ENCODE measurements at regions not wholly inside any gene's neighbourhood (a gene's known extent, or its start where the extent isn't known, plus 50 kb on each side); places are given as distances from the start of the nearest gene placed in this dataset.

DNA sequence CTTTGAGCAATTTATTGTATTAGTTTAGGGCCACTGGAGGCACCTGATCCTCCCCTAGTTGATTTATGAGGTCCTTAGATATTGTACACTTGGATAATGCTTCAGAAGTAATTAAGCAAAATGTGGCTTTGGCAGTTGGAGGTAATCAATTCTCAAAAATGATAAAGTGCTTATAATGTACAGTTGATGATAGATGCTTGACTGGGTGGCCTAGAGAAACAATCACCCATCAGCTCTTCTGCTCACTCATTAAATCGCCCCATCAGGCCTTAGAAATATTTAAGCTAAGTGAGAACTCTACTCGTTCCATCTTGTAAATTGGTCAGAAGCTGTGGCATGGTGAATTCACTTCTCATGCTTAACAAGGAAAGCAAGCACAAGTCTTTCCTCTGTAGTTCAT, 349.9 kb downstream of the SAMD5 start:
- DNase-seq = no peak
- Histone ChIP-seq H3K4me1 (ENCODE audit: control insufficient read depth in 1 of 2, insufficient read depth in 2 of 2, low read length in 2 of 2) (no peaks in the 10 kb centered on the region), H2AFZ (ENCODE audit: insufficient read depth, low read depth, low read length, poor library complexity, severe bottlenecking) (no peak overlapping the region), H3K27me3 (ENCODE audit: control insufficient read depth in 2 of 2, insufficient read depth in 2 of 2, low read length in 2 of 2) (no peaks in the 10 kb centered on the region), H3K9me3 (replicated peaks in 1 of 2; ENCODE audit: control insufficient read depth in 1 of 2, insufficient read depth in 1 of 2, low read length in 2 of 2) (no peaks in the 10 kb centered on the region), H4K20me1 (ENCODE audit: insufficient read depth, low read length) (no peaks in the 10 kb centered on the region), H3K27ac (ENCODE audit: low read depth in 1 of 2, low read length in 2 of 2) (no peak overlapping the region), H3K36me3 (replicated peaks in 1 of 2; ENCODE audit: control insufficient read depth in 1 of 2, insufficient read depth in 2 of 2, low read length in 2 of 2) (no peaks in the 10 kb centered on the region), H3K79me2 (ENCODE audit: insufficient read depth, low read length) (no peaks in the 10 kb centered on the region), H3K4me3 (replicated peaks in 1 of 3; ENCODE audit: low read depth in 2 of 3, low read length in 3 of 3) (no peak overlapping the region), H3K4me2 (replicated peaks; ENCODE audit: extremely low read depth, low read length, poor library complexity, severe bottlenecking) (no peak overlapping the region), H3K9ac (ENCODE audit: insufficient read depth, low read length, poor library complexity, severe bottlenecking) (no peak overlapping the region)
- Mint-ChIP-seq H3K27me3 (ENCODE audit: low read depth in 3 of 3) (no peaks in the 10 kb centered on the region), H3K4me1 (no peaks in the 10 kb centered on the region), H3K27ac (no peak overlapping the region), H3K36me3 (no peaks in the 10 kb centered on the region), H3K4me3 (no peak overlapping the region), H3K9me3 (peaks cover 0 to 3% (median 1%) of the 10 kb centered on the region in 7 donors)
- intact Hi-C loops (cut with micrococcal nuclease) = no loop called here
- WGBS (ENCODE audit: insufficient coverage) = no CpG with 5 or more reads among the region's 2 CpGs
- TF ChIP-seq, protein P1, sequence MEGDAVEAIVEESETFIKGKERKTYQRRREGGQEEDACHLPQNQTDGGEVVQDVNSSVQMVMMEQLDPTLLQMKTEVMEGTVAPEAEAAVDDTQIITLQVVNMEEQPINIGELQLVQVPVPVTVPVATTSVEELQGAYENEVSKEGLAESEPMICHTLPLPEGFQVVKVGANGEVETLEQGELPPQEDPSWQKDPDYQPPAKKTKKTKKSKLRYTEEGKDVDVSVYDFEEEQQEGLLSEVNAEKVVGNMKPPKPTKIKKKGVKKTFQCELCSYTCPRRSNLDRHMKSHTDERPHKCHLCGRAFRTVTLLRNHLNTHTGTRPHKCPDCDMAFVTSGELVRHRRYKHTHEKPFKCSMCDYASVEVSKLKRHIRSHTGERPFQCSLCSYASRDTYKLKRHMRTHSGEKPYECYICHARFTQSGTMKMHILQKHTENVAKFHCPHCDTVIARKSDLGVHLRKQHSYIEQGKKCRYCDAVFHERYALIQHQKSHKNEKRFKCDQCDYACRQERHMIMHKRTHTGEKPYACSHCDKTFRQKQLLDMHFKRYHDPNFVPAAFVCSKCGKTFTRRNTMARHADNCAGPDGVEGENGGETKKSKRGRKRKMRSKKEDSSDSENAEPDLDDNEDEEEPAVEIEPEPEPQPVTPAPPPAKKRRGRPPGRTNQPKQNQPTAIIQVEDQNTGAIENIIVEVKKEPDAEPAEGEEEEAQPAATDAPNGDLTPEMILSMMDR (IDR thresholded peaks at IDR 0.05) = no peak

DNA sequence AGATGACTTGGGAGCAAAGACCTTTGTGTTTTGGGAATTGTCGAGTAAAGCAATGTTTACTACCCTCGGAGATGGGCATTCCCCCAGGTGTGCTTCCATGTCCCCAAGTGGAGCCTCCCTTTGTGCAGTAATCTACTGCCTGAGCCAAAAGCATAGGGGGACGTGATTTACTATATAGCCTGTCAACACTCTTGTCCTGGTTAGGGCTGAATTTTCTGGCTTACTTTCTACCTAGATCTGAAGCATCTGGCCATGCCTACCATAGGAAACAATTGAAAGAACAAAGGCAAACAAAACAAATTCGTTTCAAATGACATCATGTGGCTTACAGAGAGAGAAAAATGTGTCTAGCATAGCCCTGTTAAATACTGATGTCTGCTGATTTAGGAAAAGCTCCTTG, 350.6 kb downstream of the SAMD5 start:
- Histone ChIP-seq H2AFZ (ENCODE audit: insufficient read depth, low read depth, low read length, poor library complexity, severe bottlenecking) (no peak overlapping the region), H4K20me1 (ENCODE audit: insufficient read depth, low read length) (no peaks in the 10 kb centered on the region), H3K4me2 (replicated peaks; ENCODE audit: extremely low read depth, low read length, poor library complexity, severe bottlenecking) (no peak overlapping the region), H3K27ac (ENCODE audit: low read depth in 1 of 2, low read length in 2 of 2) (no peak overlapping the region), H3K27me3 (ENCODE audit: control insufficient read depth in 2 of 2, insufficient read depth in 2 of 2, low read length in 2 of 2) (no peaks in the 10 kb centered on the region), H3K79me2 (ENCODE audit: insufficient read depth, low read length) (no peaks in the 10 kb centered on the region), H3K4me3 (replicated peaks in 1 of 3; ENCODE audit: low read depth in 2 of 3, low read length in 3 of 3) (no peak overlapping the region), H3K36me3 (replicated peaks in 1 of 2; ENCODE audit: control insufficient read depth in 1 of 2, insufficient read depth in 2 of 2, low read length in 2 of 2) (no peaks in the 10 kb centered on the region), H3K4me1 (ENCODE audit: control insufficient read depth in 1 of 2, insufficient read depth in 2 of 2, low read length in 2 of 2) (no peaks in the 10 kb centered on the region), H3K9ac (ENCODE audit: insufficient read depth, low read length, poor library complexity, severe bottlenecking) (no peak overlapping the region), H3K9me3 (replicated peaks in 1 of 2; ENCODE audit: control insufficient read depth in 1 of 2, insufficient read depth in 1 of 2, low read length in 2 of 2) (no peaks in the 10 kb centered on the region)
- DNase-seq = no peak
- Mint-ChIP-seq H3K4me3 (no peak overlapping the region), H3K27ac (no peak overlapping the region), H3K4me1 (no peaks in the 10 kb centered on the region), H3K27me3 (ENCODE audit: low read depth in 3 of 3) (no peaks in the 10 kb centered on the region), H3K36me3 (no peaks in the 10 kb centered on the region), H3K9me3 (peaks cover 0 to 3% (median 1%) of the 10 kb centered on the region in 7 donors)
- TF ChIP-seq, protein P1 (IDR thresholded peaks at IDR 0.05) = no peak
- intact Hi-C loops (cut with micrococcal nuclease) = no loop called here
- 80% methylated on average over 1 of the region's 4 CpGs for WGBS (ENCODE audit: insufficient coverage)
